ENCODE measurements at regions not wholly inside any gene's neighbourhood (a gene's known extent, or its start where the extent isn't known, plus 50 kb on each side); places are given as distances from the start of the nearest gene placed in this dataset.

- Histone ChIP-seq H3K9me3 (no peaks in the 10 kb centered on the region), H3K27me3 (no peaks in the 10 kb centered on the region), H3K36me3 (no peaks in the 10 kb centered on the region), H3K4me1 (peaks cover 0 to 9% of the 10 kb centered on the region in 2 donors), H3K4me3 (no peak overlapping the region), H3K27ac (no peak overlapping the region)
- no peak for DNase-seq (ENCODE audit: low spot score)
- TF ChIP-seq CTCF (IDR thresholded peaks at IDR 0.05): no peak
Observed at GRCh38 chr12:20126601-20127000, 241.7 kb upstream of the PDE3A start.

GRCh38 chr12:20127413-20127812 lies 240.9 kb upstream of the PDE3A start:
- no peak for DNase-seq (ENCODE audit: low spot score)
- Histone ChIP-seq H3K27me3 (no peaks in the 10 kb centered on the region), H3K36me3 (no peaks in the 10 kb centered on the region), H3K4me3 (no peak overlapping the region), H3K4me1 (peaks cover 0 to 9% of the 10 kb centered on the region in 2 donors), H3K9me3 (no peaks in the 10 kb centered on the region), H3K27ac (no peak overlapping the region)
- no peak for TF ChIP-seq CTCF (IDR thresholded peaks at IDR 0.05)

- DNase-seq (ENCODE audit: low spot score): no peak
- no peaks in the 10 kb centered on the region for H3K9me3 ChIP-seq
- H3K27ac ChIP-seq: no peak overlapping the region
Observed at GRCh38 chr12:20128928-20129327, 239.4 kb upstream of the PDE3A start.

GRCh38 chr12:20132818-20133217 lies 235.5 kb upstream of the PDE3A start:
- TF ChIP-seq CTCF (IDR thresholded peaks at IDR 0.05): no peak
- Histone ChIP-seq H3K36me3 (no peaks in the 10 kb centered on the region), H3K27ac (no peak overlapping the region), H3K27me3 (no peaks in the 10 kb centered on the region), H3K4me1 (no peaks in the 10 kb centered on the region), H3K4me3 (no peak overlapping the region), H3K9me3 (no peaks in the 10 kb centered on the region)
- no peak for DNase-seq (ENCODE audit: low spot score)

More at GRCh38 chr12:20128928-20129327, 239.4 kb upstream of the PDE3A start:
- Histone ChIP-seq H3K27me3 (no peaks in the 10 kb centered on the region), H3K4me3 (no peak overlapping the region), H3K4me1 (peaks cover 0 to 9% of the 10 kb centered on the region in 2 donors), H3K36me3 (no peaks in the 10 kb centered on the region)
- no peak for TF ChIP-seq CTCF (IDR thresholded peaks at IDR 0.05)

- no peak for TF ChIP-seq CTCF (IDR thresholded peaks at IDR 0.05)
- Histone ChIP-seq H3K36me3 (no peaks in the 10 kb centered on the region), H3K4me3 (no peak overlapping the region), H3K4me1 (no peaks in the 10 kb centered on the region), H3K27ac (no peak overlapping the region), H3K27me3 (no peaks in the 10 kb centered on the region), H3K9me3 (no peaks in the 10 kb centered on the region)
- DNase-seq (ENCODE audit: low spot score): no peak
Observed at GRCh38 chr12:20134652-20135051, 233.7 kb upstream of the PDE3A start.

- H3K36me3 ChIP-seq: no peaks in the 10 kb centered on the region
- H3K4me3 ChIP-seq: no peak overlapping the region
- no peak for DNase-seq (ENCODE audit: low spot score)
- H3K27ac ChIP-seq: no peak overlapping the region
- TF ChIP-seq CTCF (IDR thresholded peaks at IDR 0.05): no peak
- H3K4me1 ChIP-seq: no peaks in the 10 kb centered on the region
- no peaks in the 10 kb centered on the region for H3K9me3 ChIP-seq
- H3K27me3 ChIP-seq: no peaks in the 10 kb centered on the region
Observed at GRCh38 chr12:20140751-20141150, 227.6 kb upstream of the PDE3A start.
